H1 (cell line): ENCODE measurements at regions not wholly inside any gene's neighbourhood (a gene's known extent, or its start where the extent isn't known, plus 50 kb on each side); places are given as distances from the start of the nearest gene placed in this dataset.

Experiments
- CTCF ChIA-PET: fragments of 300-600 bp; sonication (Branson Sonifier 250); formaldehyde crosslinking; loops from one replicate; lab custom pipeline; 2021; ENCODE audit not compliant: partially characterized antibody; lab: Charles Lee
- POLR2A ChIA-PET: fragments of 300-600 bp; sonication (Branson Sonifier 250); formaldehyde crosslinking; loops from one replicate; lab custom pipeline; 2021; ENCODE audit warnings: inconsistent platforms; ENCODE audit not compliant: partially characterized antibody; lab: Charles Lee
- DNase-seq, 2 experiments: peaks; one replicate each; pipeline versions ENCODE4 v3.0.0 to v3.0.0-alpha.2; 2010 to 2022; ENCODE audit warnings: low spot score in 2 of 2, low read depth in 1 of 2, mixed read lengths in 1 of 2
- FAIRE-seq: peaks from 2 replicates; lab custom pipeline; 2011; peaks lifted over from hg19 to GRCh38; lab: Jason Lieb, UNC
- H2AFZ ChIP-seq: 2 replicates; pipeline ENCODE4 v1.8.1; 2012; ENCODE audit warnings: low read length, inconsistent platforms
- H2AK5ac ChIP-seq: 2 replicates; pipeline ENCODE4 v1.6.1; 2013; ENCODE audit warnings: low read depth, low read length
- H2BK120ac ChIP-seq: replicated peaks from 2 replicates; pipeline ENCODE3; 2013; ENCODE audit warnings: low read depth, low read length, inconsistent platforms
- H2BK12ac ChIP-seq: 2 replicates; pipeline ENCODE4 v1.6.1; 2013; ENCODE audit warnings: low read depth, low read length
- H2BK15ac ChIP-seq: 2 replicates; pipeline ENCODE4 v1.6.1; 2013; ENCODE audit warnings: low read length
- H2BK20ac ChIP-seq: 2 replicates; pipeline ENCODE4 v1.6.1; 2013; ENCODE audit warnings: low read length
- H2BK5ac ChIP-seq: 2 replicates; pipeline ENCODE4 v1.6.1; 2013; ENCODE audit warnings: low read depth, low read length
- H3K14ac ChIP-seq: 2 replicates; pipeline ENCODE4 v1.6.1; 2013; ENCODE audit warnings: inconsistent platforms; ENCODE audit not compliant: insufficient read length
- H3K18ac ChIP-seq: 2 replicates; pipeline ENCODE4 v1.6.1; 2013; ENCODE audit warnings: low read length; ENCODE audit errors: extremely low read depth
- H3K23ac ChIP-seq: 2 replicates; pipeline ENCODE4 v1.6.1; 2013; ENCODE audit warnings: inconsistent platforms; ENCODE audit not compliant: insufficient read length
- H3K23me2 ChIP-seq: 2 replicates; pipeline ENCODE4 v1.6.1; 2013; ENCODE audit warnings: low read depth, low read length
- H3K27ac ChIP-seq: 2 replicates; pipeline ENCODE4 v1.6.1; 2011; ENCODE audit warnings: low read depth, low read length, inconsistent platforms
- H3K27me3 ChIP-seq, 4 experiments: replicated peaks in 1 of 4; 1 replicate in 1 of 4; 2 replicates in 3 of 4; pipeline versions ENCODE4 v1.6.1 to v1.8.1; 2011 to 2013; ENCODE audit warnings: low read length in 3 of 4, mild to moderate bottlenecking in 3 of 4, inconsistent platforms in 2 of 4, mixed read lengths in 2 of 4, moderate library complexity in 1 of 4; ENCODE audit not compliant: control insufficient read depth in 3 of 4, insufficient read depth in 3 of 4; ENCODE audit errors: extremely low read depth in 1 of 4
- H3K36me3 ChIP-seq, 4 experiments: 2 replicates each; pipeline versions ENCODE4 v1.6.1 to v1.8.1; 2011 to 2013; ENCODE audit warnings: mild to moderate bottlenecking in 4 of 4, low read length in 3 of 4, moderate library complexity in 2 of 4, control low read depth in 1 of 4, inconsistent platforms in 1 of 4; ENCODE audit not compliant: insufficient read depth in 4 of 4, control insufficient read depth in 2 of 4
- H3K4ac ChIP-seq: replicated peaks from 2 replicates; pipeline ENCODE3; 2013; ENCODE audit warnings: low read length, low read depth, mixed read lengths, inconsistent platforms; ENCODE audit not compliant: insufficient read length
- H3K4me1 ChIP-seq, 4 experiments: replicated peaks in 1 of 4; 1 replicate in 1 of 4; 2 replicates in 3 of 4; pipeline versions ENCODE4 v1.6.1 to v1.8.1; 2011 to 2013; ENCODE audit warnings: low read length in 3 of 4, inconsistent platforms in 2 of 4, mixed read lengths in 1 of 4; ENCODE audit not compliant: insufficient read depth in 4 of 4, control insufficient read depth in 3 of 4
- H3K4me2 ChIP-seq, 2 experiments: 2 replicates each; pipeline versions ENCODE4 v1.6.1 to v1.8.1; 2011 to 2013; ENCODE audit warnings: low read depth in 2 of 2, low read length in 2 of 2, control low read depth in 1 of 2, inconsistent platforms in 1 of 2, mild to moderate bottlenecking in 1 of 2; ENCODE audit not compliant: insufficient read depth in 1 of 2
- H3K4me3 ChIP-seq, 4 experiments: fragments of 200-600, 300-600 bp in 1 of 4; sonication (generic), shearing (Covaris generic), sonication (Bioruptor Twin) in 1 of 4; 2 replicates each; pipeline versions ENCODE4 v1.5.1 to v1.8.1; 2011 to 2016; ENCODE audit warnings: low read length in 4 of 4, low read depth in 3 of 4, control low read depth in 2 of 4, inconsistent platforms in 2 of 4, mild to moderate bottlenecking in 2 of 4, mixed read lengths in 1 of 4, moderate library complexity in 1 of 4; ENCODE audit not compliant: insufficient read depth in 2 of 4; ENCODE audit errors: extremely low read depth in 1 of 4
- H3K56ac ChIP-seq: replicated peaks from 2 replicates; pipeline ENCODE3; 2013; ENCODE audit warnings: low read depth, mild to moderate bottlenecking, mixed read lengths, low read length, inconsistent platforms; ENCODE audit not compliant: insufficient read length
- H3K79me1 ChIP-seq: 2 replicates; pipeline ENCODE4 v1.6.1; 2013; ENCODE audit warnings: low read depth, low read length, control low read depth
- H3K79me2 ChIP-seq, 2 experiments: 2 replicates each; pipeline versions ENCODE4 v1.6.1 to v1.8.1; 2012 to 2013; ENCODE audit warnings: low read length in 2 of 2, mild to moderate bottlenecking in 2 of 2, inconsistent platforms in 1 of 2; ENCODE audit not compliant: insufficient read depth in 2 of 2, control insufficient read depth in 1 of 2
- H3K9ac ChIP-seq, 4 experiments: replicated peaks in 1 of 4; 1 replicate in 1 of 4; 2 replicates in 3 of 4; pipeline versions ENCODE4 v1.6.1 to v1.8.1; 2011 to 2013; ENCODE audit warnings: low read depth in 3 of 4, low read length in 3 of 4, control low read depth in 2 of 4, mild to moderate bottlenecking in 2 of 4, moderate library complexity in 2 of 4, inconsistent platforms in 1 of 4; ENCODE audit errors: extremely low read depth in 1 of 4
- H3K9me3 ChIP-seq, 2 experiments: 2 replicates each; pipeline versions ENCODE4 v1.6.1 to v1.8.1; 2012 to 2013; ENCODE audit warnings: mild to moderate bottlenecking in 2 of 2, moderate library complexity in 2 of 2, control low read depth in 1 of 2, inconsistent platforms in 1 of 2, low read depth in 1 of 2, low read length in 1 of 2, mixed read lengths in 1 of 2; ENCODE audit not compliant: insufficient read depth in 2 of 2
- H4K20me1 ChIP-seq, 2 experiments: replicated peaks in 1 of 2; 2 replicates each; pipeline versions ENCODE3 to v1.8.1; 2011 to 2013; ENCODE audit warnings: inconsistent platforms in 2 of 2, low read length in 2 of 2, mild to moderate bottlenecking in 1 of 2; ENCODE audit not compliant: insufficient read depth in 2 of 2, control insufficient read depth in 1 of 2
- H4K5ac ChIP-seq: 2 replicates; pipeline ENCODE4 v1.6.1; 2013; ENCODE audit warnings: low read length, low read depth, mixed read lengths, inconsistent platforms; ENCODE audit not compliant: insufficient read length
- H4K8ac ChIP-seq: 2 replicates; pipeline ENCODE4 v1.8.0; 2013; ENCODE audit warnings: mild to moderate bottlenecking, moderate library complexity, low read length, inconsistent platforms; ENCODE audit not compliant: insufficient read depth; ENCODE audit errors: extremely low read depth
- H4K91ac ChIP-seq: replicated peaks from 2 replicates; pipeline ENCODE3; 2013; ENCODE audit warnings: low read length, mixed read lengths, inconsistent platforms; ENCODE audit not compliant: insufficient read length
- E2F6 ChIP-seq: IDR thresholded peaks from 2 replicates; pipeline ENCODE4 v1.6.1; 2012; ENCODE audit warnings: inconsistent platforms
- EGR1 ChIP-seq: IDR thresholded peaks from 2 replicates; pipeline ENCODE4 v1.6.1; 2011; ENCODE audit warnings: low read depth, low read length, borderline replicate concordance
- HDAC6 ChIP-seq: IDR thresholded peaks from one replicate; pipeline ENCODE4 v1.7.1; 2012; ENCODE audit warnings: low read depth, mild to moderate bottlenecking, inconsistent platforms, low read length, moderate library complexity
- KDM4A ChIP-seq: IDR thresholded peaks from one replicate; pipeline ENCODE4 v1.7.1; 2012; ENCODE audit warnings: low read depth, mild to moderate bottlenecking, moderate library complexity, low read length, inconsistent platforms; ENCODE audit not compliant: severe bottlenecking
- POLR2A ChIP-seq, 2 experiments: IDR thresholded peaks; 1 replicate in 1 of 2; 2 replicates in 1 of 2; pipeline ENCODE4 v1.6.1; 2011; ENCODE audit warnings: low read depth in 2 of 2, low read length in 2 of 2, mild to moderate bottlenecking in 2 of 2; ENCODE audit errors: control extremely low read depth in 1 of 2
- RBBP5 ChIP-seq: IDR thresholded peaks from 2 replicates; pipeline ENCODE4 v1.7.1; 2012; ENCODE audit warnings: low read depth, mild to moderate bottlenecking, inconsistent platforms, low read length, moderate library complexity, borderline replicate concordance
- RFX5 ChIP-seq: IDR thresholded peaks from 2 replicates; pipeline ENCODE4 v1.6.1; 2011; ENCODE audit warnings: low read depth, low read length, improper control_type of control experiment, borderline replicate concordance
- SUZ12 ChIP-seq: fragments of 200-600 bp; sonication (generic); IDR thresholded peaks from 2 replicates; pipeline ENCODE4 v1.6.1; 2012; ENCODE audit warnings: mild to moderate bottlenecking, inconsistent platforms, low read length, moderate library complexity, mixed read lengths
- TEAD4 ChIP-seq: IDR thresholded peaks from 2 replicates; pipeline ENCODE4 v1.6.1; 2012; ENCODE audit warnings: low read depth, low read length, inconsistent platforms, mixed read lengths
- YY1 ChIP-seq: IDR thresholded peaks from 2 replicates; pipeline ENCODE4 v1.6.1; 2011; ENCODE audit warnings: low read depth, mild to moderate bottlenecking, low read length
- WGBS, 2 experiments: shearing (Covaris generic) in 1 of 2; methylation state at CpG; one replicate each; pipeline versions ENCODE4 v1.1.6 to v1.1.7; 2013 to 2015; ENCODE audit warnings: low lambda C conversion rate in 2 of 2, mixed read lengths in 2 of 2, inconsistent platforms in 1 of 2, low coverage in 1 of 2, missing lambda C conversion rate in 1 of 2; ENCODE audit not compliant: insufficient replicate concordance in 2 of 2, insufficient coverage in 1 of 2, insufficient read length in 1 of 2; ENCODE audit errors: extremely low coverage in 1 of 2, missing lambda C conversion rate in 1 of 2; 5-methylcytosine and 5-hydroxymethylcytosine counted together

GRCh38 chr5:145028626-145029025 lies 806.5 kb downstream of the PRELID2 start:
- Histone ChIP-seq H2BK12ac (no peak overlapping the region), H2BK5ac (no peak overlapping the region), H3K23me2 (no peaks in the 10 kb centered on the region), H4K5ac (no peak overlapping the region), H4K8ac (no peak overlapping the region), H3K27ac (no peak overlapping the region), H3K56ac (no peak overlapping the region), H2BK20ac (no peak overlapping the region), H2AFZ (no peak overlapping the region), H3K79me2 (no peaks in the 10 kb centered on the region), H3K27me3 (no peaks in the 10 kb centered on the region), H3K23ac (no peak overlapping the region), H3K4ac (no peak overlapping the region), H3K4me1 (peaks cover 0 to 3% (median 0%) of the 10 kb centered on the region in 4 experiments; a peak in 1 of 7 replicates), H4K20me1 (no peaks in the 10 kb centered on the region), H4K91ac (no peak overlapping the region), H3K4me2 (no peak overlapping the region), H3K14ac (no peak overlapping the region), H3K4me3 (no peak overlapping the region), H3K36me3 (no peaks in the 10 kb centered on the region), H3K79me1 (no peaks in the 10 kb centered on the region), H2BK15ac (no peak overlapping the region), H3K9ac (no peak overlapping the region), H2BK120ac (no peak overlapping the region), H3K9me3 (no peaks in the 10 kb centered on the region), H3K18ac (no peak overlapping the region), H2AK5ac (no peak overlapping the region)
- no peak for TF ChIP-seq EGR1
- no peak for TF ChIP-seq RBBP5
- no peak for TF ChIP-seq YY1
- TF ChIP-seq SUZ12 = no peak
- no peak for TF ChIP-seq TEAD4
- TF ChIP-seq RFX5 = no peak
- TF ChIP-seq HDAC6 = no peak
- TF ChIP-seq E2F6 = no peak
- TF ChIP-seq KDM4A = no peak
- TF ChIP-seq POLR2A (IDR thresholded peaks at IDR 0.05; ENCODE audit: control extremely low read depth in 1 of 2, low read depth in 2 of 2, low read length in 2 of 2) = no peak
- POLR2A ChIA-PET = no interaction called here
- DNase-seq (no peak), FAIRE-seq (no peak)
- 93% methylated on average over 1 of the region's 1 CpG; no CpG with 5 or more reads in 1 of the 2 experiments for WGBS, 2 experiments
- CTCF ChIA-PET = interaction anchor here (0.9 to 3.2 kb wide), 2 partner anchors 11 to 75 kb away, joined by 3 to 10 read pairs; no protein-coding TSS in a partner anchor
